Activated CD4-positive, alpha-beta T cell treated with anti-CD3 and anti-CD28 coated beads, Interleukin-2, amount 10 ng/mL, durations not matched to agents 24 days and 14 days (primary cell): ENCODE measurements at regions not wholly inside any gene's neighbourhood (a gene's known extent, or its start where the extent isn't known, plus 50 kb on each side); places are given as distances from the start of the nearest gene placed in this dataset.

ENCODE experiments used
- DNase-seq: peaks from one replicate; pipeline ENCODE4 v3.0.0; 2022
- H3K27ac Mint-ChIP-seq: one replicate; pipeline ENCODE4 v1.8.0; 2022; ENCODE audit warnings: mild to moderate bottlenecking, mixed read lengths
- H3K27me3 Mint-ChIP-seq: one replicate; pipeline ENCODE4 v1.8.0; 2022; ENCODE audit warnings: mixed read lengths
- H3K36me3 Mint-ChIP-seq: one replicate; pipeline ENCODE4 v1.8.0; 2022; ENCODE audit warnings: low read depth, mild to moderate bottlenecking, mixed read lengths
- H3K4me1 Mint-ChIP-seq: one replicate; pipeline ENCODE4 v1.8.0; 2021; ENCODE audit warnings: mixed read lengths
- H3K4me3 Mint-ChIP-seq: one replicate; pipeline ENCODE4 v1.8.0; 2022; ENCODE audit warnings: mild to moderate bottlenecking, moderate library complexity, mixed read lengths
- H3K9me3 Mint-ChIP-seq: one replicate; pipeline ENCODE4 v1.8.0; 2021; ENCODE audit warnings: mixed read lengths
- intact Hi-C: fragments of 100-400 bp; cut with micrococcal nuclease; formaldehyde crosslinking; loops from one replicate; pipeline ENCODE4 v1.15.1; 2023

DNA sequence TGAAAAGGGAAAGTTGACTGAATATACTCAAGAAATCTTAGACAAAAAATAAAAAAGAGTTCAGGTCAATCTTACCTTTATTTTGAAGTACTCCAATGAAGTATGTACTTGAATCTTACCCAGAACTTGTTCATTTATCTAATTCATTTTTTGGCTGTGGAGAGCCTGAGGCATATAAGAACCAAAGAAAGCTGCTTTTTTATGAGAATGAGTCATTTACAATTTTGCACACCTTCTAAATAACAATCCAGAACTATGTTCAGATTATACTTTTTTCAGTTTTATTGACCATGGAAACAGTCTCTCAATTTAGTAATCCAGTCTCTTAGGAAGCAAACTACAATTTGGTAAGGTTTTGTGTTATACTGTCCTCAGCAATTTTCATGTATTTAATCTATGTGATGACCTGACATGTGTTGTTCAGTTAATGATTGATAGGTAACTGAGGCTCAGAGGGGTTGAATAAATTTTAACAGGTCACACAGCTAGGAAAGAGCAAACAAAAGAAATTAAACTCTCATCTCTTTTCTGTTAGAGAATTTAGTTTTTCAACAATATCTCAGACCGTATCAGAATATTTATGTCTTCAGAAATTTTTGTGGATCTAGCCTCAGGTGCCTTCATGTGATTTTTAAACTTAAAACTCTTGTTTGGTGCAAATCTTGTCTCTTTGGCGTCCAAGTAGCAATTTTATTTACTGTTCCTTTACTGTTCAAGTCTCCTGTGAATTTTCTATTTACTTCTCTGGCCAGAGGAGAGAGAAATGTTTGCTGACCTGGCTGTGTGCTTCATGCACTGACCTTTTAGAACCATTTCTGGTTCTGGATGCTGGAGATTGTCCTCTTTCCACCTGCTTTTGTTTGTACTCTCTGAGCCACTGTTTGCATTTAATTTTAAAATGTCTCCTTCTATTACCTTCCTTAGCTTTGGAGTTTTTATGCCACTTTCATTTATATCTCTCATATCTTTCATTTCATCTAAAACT lies 1453.4 kb downstream of the STIM2 start:
- H3K4me3 Mint-ChIP-seq: no peak overlapping the region
- no peak overlapping the region for H3K27ac Mint-ChIP-seq
- H3K27me3 Mint-ChIP-seq: no peaks in the 10 kb centered on the region
- DNase-seq: no peak
- no peaks in the 10 kb centered on the region for H3K4me1 Mint-ChIP-seq
- no peaks in the 10 kb centered on the region for H3K36me3 Mint-ChIP-seq
- intact Hi-C loops: no loop called here
- H3K9me3 Mint-ChIP-seq: no peaks in the 10 kb centered on the region

- no peaks in the 10 kb centered on the region for H3K9me3 Mint-ChIP-seq
- no peak overlapping the region for H3K4me3 Mint-ChIP-seq
- no peaks in the 10 kb centered on the region for H3K4me1 Mint-ChIP-seq
- H3K27me3 Mint-ChIP-seq: no peaks in the 10 kb centered on the region
- intact Hi-C loops: no loop called here
- no peak for DNase-seq
- no peaks in the 10 kb centered on the region for H3K36me3 Mint-ChIP-seq
- H3K27ac Mint-ChIP-seq: no peak overlapping the region
These were observed 1456.6 kb downstream of the STIM2 start for GRCh38 chr4:28317221-28317620.

- H3K4me1 Mint-ChIP-seq: no peaks in the 10 kb centered on the region
- DNase-seq: no peak
- no peaks in the 10 kb centered on the region for H3K9me3 Mint-ChIP-seq
- no peaks in the 10 kb centered on the region for H3K27me3 Mint-ChIP-seq
- intact Hi-C loops: no loop called here
- H3K36me3 Mint-ChIP-seq: no peaks in the 10 kb centered on the region
- no peak overlapping the region for H3K27ac Mint-ChIP-seq
- H3K4me3 Mint-ChIP-seq: no peak overlapping the region
These were observed 1473.6 kb downstream of the STIM2 start for GRCh38 chr4:28334249-28334648.

- Mint-ChIP-seq H3K27me3 (no peaks in the 10 kb centered on the region), H3K36me3 (no peaks in the 10 kb centered on the region), H3K4me1 (no peaks in the 10 kb centered on the region), H3K27ac (no peak overlapping the region), H3K9me3 (peaks cover 10% of the 10 kb centered on the region), H3K4me3 (no peak overlapping the region)
- intact Hi-C loops: no loop called here
- no peak for DNase-seq
These were observed 1481.1 kb downstream of the STIM2 start for GRCh38 chr4:28341784-28342183.

- DNase-seq: no peak
- intact Hi-C loops: no loop called here
These were observed 1489.8 kb downstream of the STIM2 start for GRCh38 chr4:28350485-28350884.

DNA sequence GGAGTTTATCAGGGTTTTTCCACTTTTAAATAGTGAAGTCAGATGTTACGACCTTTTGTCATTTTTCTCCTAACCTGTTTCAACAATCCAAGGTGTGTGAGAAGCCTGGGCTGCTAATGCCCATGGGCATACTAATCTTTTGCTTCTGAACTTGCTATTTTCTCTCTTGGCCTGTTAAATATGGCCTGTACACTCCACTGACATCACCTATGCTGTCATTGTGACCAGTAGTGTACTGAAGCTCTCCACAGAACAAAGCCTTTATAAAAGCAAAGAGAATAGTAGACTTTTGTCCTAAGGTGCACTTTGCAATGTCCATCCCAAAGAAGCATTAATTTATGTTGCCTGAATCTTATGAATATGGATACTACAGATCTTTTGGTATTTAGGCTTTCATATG lies 1490.5 kb downstream of the STIM2 start:
- intact Hi-C loops: no loop called here
- H3K27ac Mint-ChIP-seq: no peak overlapping the region
- H3K9me3 Mint-ChIP-seq: no peaks in the 10 kb centered on the region
- no peaks in the 10 kb centered on the region for H3K4me1 Mint-ChIP-seq
- no peaks in the 10 kb centered on the region for H3K36me3 Mint-ChIP-seq
- no peak for DNase-seq
- H3K4me3 Mint-ChIP-seq: no peak overlapping the region
- no peaks in the 10 kb centered on the region for H3K27me3 Mint-ChIP-seq

More at GRCh38 chr4:28350485-28350884, 1489.8 kb downstream of the STIM2 start:
- H3K36me3 Mint-ChIP-seq: no peaks in the 10 kb centered on the region
- no peak overlapping the region for H3K27ac Mint-ChIP-seq
- no peak overlapping the region for H3K4me3 Mint-ChIP-seq
- H3K4me1 Mint-ChIP-seq: no peaks in the 10 kb centered on the region
- H3K27me3 Mint-ChIP-seq: no peaks in the 10 kb centered on the region
- H3K9me3 Mint-ChIP-seq: no peaks in the 10 kb centered on the region

DNA sequence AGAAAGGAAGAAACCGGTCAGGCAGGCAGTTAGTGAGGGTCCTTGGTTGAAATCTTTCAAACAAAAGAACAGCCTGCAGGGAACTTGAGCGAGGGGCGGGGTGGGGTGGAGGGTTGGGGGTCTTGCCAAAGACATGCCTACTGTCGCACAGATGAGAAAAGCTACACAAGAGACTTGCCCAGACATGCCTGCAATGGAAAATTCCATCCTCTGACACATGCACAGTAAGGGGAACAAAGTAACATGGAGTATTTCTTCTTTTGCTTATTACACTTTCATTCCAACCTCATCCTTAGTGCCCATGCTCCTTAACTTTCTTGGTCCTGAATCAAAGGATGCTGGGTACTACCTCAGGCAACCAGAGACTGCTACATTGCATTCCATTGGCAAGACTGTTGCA lies 1491.2 kb downstream of the STIM2 start:
- H3K27ac Mint-ChIP-seq: no peak overlapping the region
- no peak overlapping the region for H3K4me3 Mint-ChIP-seq

GRCh38 chr4:28354880-28355656 lies 1494.4 kb downstream of the STIM2 start:
- intact Hi-C loops: no loop called here
- Mint-ChIP-seq H3K9me3 (no peaks in the 10 kb centered on the region), H3K4me3 (no peak overlapping the region), H3K4me1 (no peaks in the 10 kb centered on the region), H3K27ac (no peak overlapping the region), H3K27me3 (no peaks in the 10 kb centered on the region), H3K36me3 (no peaks in the 10 kb centered on the region)
- no peak for DNase-seq

More for the DNA sequence above, 1491.2 kb downstream of the STIM2 start:
- Mint-ChIP-seq H3K27me3 (no peaks in the 10 kb centered on the region), H3K9me3 (no peaks in the 10 kb centered on the region), H3K36me3 (no peaks in the 10 kb centered on the region), H3K4me1 (no peaks in the 10 kb centered on the region)
- DNase-seq: no peak
- intact Hi-C loops: no loop called here

GRCh38 chr4:28357990-28358389 lies 1497.3 kb downstream of the STIM2 start:
- no peak overlapping the region for H3K27ac Mint-ChIP-seq
- H3K9me3 Mint-ChIP-seq: no peaks in the 10 kb centered on the region
- no peaks in the 10 kb centered on the region for H3K27me3 Mint-ChIP-seq
- H3K4me3 Mint-ChIP-seq: no peak overlapping the region
- no peak for DNase-seq
- H3K4me1 Mint-ChIP-seq: no peaks in the 10 kb centered on the region
- intact Hi-C loops: no loop called here
- H3K36me3 Mint-ChIP-seq: no peaks in the 10 kb centered on the region

DNA sequence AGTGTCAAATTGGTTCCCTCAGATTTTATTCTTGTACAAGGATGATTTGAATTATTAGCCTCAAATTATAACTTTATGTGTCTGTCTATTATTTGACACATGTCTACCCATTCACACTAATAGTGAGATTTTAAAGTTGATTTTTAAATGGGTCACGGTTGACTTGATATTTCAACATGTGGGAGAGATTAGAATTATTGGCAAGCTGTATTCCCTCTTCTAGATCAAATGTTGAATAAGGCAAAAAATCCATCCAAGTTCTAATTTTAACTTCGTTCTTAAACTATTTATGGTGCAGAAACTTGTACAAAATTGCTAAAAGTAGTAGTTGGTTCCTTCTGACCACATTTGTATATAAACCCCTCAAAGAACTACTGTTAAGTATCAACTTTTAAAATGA lies 1498.0 kb downstream of the STIM2 start:
- Mint-ChIP-seq H3K27ac (no peak overlapping the region), H3K27me3 (no peaks in the 10 kb centered on the region), H3K4me1 (no peaks in the 10 kb centered on the region), H3K4me3 (no peak overlapping the region), H3K9me3 (no peaks in the 10 kb centered on the region), H3K36me3 (no peaks in the 10 kb centered on the region)
- DNase-seq: no peak
- intact Hi-C loops: no loop called here

- Mint-ChIP-seq H3K27ac (no peak overlapping the region), H3K27me3 (no peaks in the 10 kb centered on the region), H3K9me3 (no peaks in the 10 kb centered on the region), H3K4me1 (no peaks in the 10 kb centered on the region), H3K36me3 (no peaks in the 10 kb centered on the region), H3K4me3 (no peak overlapping the region)
- no peak for DNase-seq
- intact Hi-C loops: no loop called here
These were observed 1500.0 kb downstream of the STIM2 start for GRCh38 chr4:28360681-28361080.

DNA sequence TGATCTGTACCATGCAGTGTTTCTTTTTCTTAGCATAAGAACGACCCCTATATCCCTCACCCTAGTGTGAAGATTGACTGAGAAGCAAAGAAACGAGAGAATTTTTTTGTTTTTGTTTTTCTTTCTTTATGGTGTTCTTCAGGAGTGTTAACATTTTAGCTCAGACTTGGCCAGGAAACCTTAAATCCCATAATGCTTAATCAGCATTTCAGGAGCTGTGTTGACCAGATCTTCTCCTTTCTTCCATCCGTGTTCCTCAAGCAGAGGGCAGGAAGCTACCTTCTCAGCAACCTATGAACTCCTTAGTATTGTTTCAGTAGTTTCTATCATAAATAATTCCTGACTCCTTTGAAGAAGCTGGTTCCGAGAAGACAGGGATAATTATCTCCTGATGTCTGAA lies 1501.5 kb downstream of the STIM2 start:
- H3K4me1 Mint-ChIP-seq: no peaks in the 10 kb centered on the region
- no peak for DNase-seq
- intact Hi-C loops: no loop called here
- no peaks in the 10 kb centered on the region for H3K27me3 Mint-ChIP-seq
- H3K9me3 Mint-ChIP-seq: no peaks in the 10 kb centered on the region
- no peak overlapping the region for H3K4me3 Mint-ChIP-seq
- no peaks in the 10 kb centered on the region for H3K36me3 Mint-ChIP-seq
- H3K27ac Mint-ChIP-seq: no peak overlapping the region

DNA sequence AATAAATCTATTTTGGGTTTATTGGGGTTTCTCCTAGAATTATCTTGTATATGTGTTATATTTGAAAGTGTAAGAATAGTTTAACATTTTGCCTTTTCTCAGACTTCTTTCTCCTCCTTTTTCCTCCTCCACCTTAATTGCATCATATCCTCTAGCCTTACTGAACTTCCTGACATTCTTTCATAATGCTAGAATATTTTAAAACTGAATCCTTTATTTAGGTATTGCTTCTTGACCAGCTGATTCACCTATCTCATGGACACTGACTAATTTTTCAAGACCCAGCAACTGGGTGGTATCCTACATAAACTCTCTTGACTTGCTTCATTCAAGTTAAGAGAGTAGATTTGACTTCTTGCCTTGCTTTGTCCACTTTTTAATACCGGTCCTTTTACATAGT lies 1508.9 kb downstream of the STIM2 start:
- DNase-seq: no peak

DNA sequence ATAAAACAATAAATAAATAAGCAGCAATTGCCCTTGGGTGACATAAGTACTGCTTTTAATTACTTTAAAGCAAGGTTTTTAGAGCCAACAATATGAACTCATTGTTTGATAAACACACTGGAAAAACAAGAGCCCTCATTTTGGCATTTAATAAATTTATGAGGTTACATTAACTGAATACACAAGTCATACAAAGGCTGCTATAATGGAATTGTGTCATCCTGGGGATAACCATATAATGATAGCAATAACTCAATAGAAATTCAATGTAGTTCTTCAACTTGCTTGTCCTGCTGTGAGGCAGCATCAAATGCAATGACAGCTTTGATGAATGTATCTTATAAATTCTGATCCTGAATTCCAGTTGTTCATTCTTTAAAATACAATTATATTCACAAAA lies 1512.5 kb downstream of the STIM2 start:
- intact Hi-C loops: no loop called here
- DNase-seq: no peak
- no peaks in the 10 kb centered on the region for H3K4me1 Mint-ChIP-seq
- no peak overlapping the region for H3K4me3 Mint-ChIP-seq
- no peaks in the 10 kb centered on the region for H3K27me3 Mint-ChIP-seq
- no peaks in the 10 kb centered on the region for H3K36me3 Mint-ChIP-seq
- peaks cover 3% of the 10 kb centered on the region for H3K9me3 Mint-ChIP-seq
- H3K27ac Mint-ChIP-seq: no peak overlapping the region

More for the DNA sequence above, 1508.9 kb downstream of the STIM2 start:
- no peaks in the 10 kb centered on the region for H3K36me3 Mint-ChIP-seq
- intact Hi-C loops: no loop called here
- no peak overlapping the region for H3K27ac Mint-ChIP-seq
- H3K4me1 Mint-ChIP-seq: no peaks in the 10 kb centered on the region
- H3K4me3 Mint-ChIP-seq: no peak overlapping the region
- H3K9me3 Mint-ChIP-seq: peaks cover 3% of the 10 kb centered on the region
- H3K27me3 Mint-ChIP-seq: no peaks in the 10 kb centered on the region
